Left renal cortex interstitium (tissue), 4 donors: ENCODE measurements at regions not wholly inside any gene's neighbourhood (a gene's known extent, or its start where the extent isn't known, plus 50 kb on each side); places are given as distances from the start of the nearest gene placed in this dataset.
"Not testable (repeated sequence)": the region's sequence is repeated elsewhere in the genome, so short reads cannot be mapped to it uniquely, and the experiment has no call there.

ENCODE experiments used
- DNase-seq, 4 donors: peaks; one replicate each; pipeline ENCODE4 v3.0.0-alpha.2; 2013; ENCODE audit warnings: low read depth in 4 of 4, low spot score in 2 of 4, missing footprints in 1 of 4

DNA sequence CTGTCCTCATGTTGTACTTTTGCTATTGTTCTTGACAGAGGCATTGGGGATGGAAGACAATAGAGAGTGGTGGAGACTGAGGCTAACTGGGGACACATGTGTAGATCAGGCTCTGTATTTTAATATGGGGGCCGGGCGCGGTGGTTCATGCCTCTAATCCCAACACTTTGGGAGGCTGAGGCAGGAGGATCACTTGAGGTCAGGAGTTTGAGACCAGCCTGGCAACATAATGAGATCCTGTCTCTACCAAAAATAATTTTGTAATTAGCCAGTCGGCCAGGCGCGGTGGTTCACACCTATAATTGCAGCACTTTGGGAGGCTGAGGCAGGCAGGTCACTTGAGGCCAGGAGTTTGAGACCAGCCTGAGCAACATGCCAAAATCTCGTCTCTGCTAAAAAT, 72.5 kb upstream of the FOXK1 start:
- DNase-seq: not testable (repeated sequence)

DNA sequence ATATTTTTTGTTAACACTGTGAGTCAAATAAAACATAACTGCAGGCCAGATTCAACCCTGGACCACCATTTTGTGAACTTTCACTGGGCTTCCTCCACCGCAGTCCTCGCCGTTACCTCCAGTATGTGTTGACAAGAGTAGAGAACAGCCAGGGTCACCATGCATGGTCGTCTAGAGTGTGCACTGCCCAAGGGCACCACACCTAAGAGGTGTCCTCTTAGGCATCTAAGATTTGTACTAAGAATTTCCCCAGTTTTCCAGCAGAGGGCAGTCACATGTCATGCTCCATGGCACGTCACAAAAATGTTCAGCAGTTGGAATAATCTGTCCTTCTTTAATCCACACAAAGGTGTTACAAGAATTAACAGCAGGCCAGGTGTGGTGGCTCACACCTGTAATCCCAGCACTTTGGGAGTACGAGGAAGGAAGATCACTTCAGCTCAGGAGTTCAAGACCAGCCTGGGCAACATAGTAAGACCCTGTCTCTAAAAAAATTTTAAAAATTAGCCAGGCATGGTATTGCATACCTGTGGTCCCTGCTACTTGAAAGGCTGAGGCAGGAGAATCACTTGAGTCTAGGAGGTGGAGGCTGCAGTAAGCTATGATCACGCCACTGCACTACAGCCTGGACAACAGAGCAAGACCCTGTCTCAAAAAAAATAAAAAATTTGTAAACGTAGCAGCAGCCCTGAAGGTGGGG, 71.2 kb upstream of the FOXK1 start:
- DNase-seq: no peak

DNA sequence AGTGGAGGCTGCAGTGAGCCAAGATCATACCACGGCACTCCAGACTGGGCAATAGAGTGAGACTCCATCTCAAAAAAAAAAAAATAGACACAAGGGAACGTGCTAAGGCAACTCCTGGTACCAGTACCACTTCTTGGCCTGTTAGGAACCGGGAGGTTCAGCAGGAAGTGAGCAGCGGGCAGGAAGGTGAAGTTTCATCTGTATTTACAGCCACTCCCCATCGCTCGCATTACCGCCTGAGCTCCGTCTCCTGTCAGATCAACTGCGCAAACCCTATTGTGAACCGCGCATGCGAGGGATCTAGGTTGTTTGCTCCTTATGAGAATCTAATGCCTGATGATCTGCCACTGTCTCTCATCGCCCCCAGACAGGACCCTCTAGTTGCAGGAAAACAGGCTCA, 69.9 kb upstream of the FOXK1 start:
- DNase-seq: no peak

DNA sequence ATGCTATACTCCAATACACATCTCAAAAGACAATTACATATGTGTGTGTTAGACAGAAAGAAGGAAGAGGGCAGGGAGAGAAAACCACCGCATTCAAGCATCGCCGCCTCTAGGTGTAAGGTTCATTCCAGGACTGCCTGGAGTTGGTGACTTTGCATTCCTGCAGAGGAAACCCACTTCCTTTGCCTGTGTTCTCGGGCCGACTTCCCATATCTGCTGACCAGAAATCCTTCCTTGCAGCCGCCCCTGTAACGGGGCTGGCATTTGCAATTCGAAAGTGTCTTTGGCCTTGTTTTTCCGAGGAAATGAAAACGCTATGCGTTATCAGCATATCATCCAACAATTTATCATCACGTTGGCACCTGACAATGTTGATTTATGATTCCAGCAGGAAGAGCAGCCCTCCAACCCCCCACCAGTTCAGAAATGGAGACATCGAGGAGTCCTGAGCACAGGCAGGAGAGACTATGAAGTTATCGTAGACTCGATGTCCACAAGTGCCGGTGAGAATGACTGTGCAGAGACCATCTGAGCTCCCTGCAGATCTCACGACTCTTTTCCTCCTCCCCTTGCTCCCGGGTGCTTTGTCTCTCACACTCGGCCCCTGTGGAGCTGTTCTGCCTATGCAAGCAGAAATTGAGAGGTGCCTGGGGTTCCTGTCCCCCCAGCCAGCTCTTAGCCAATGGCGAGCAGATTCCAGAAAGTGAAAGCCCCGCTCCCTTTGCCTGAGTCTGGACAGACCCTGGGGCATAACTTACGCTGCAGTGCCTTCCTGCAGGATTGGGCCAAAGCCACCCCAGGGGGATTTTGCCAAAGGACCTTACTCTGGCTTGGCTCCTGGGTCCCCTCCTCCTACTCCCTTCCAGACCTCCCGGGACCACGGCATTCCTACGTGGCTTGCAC, 68.9 kb upstream of the FOXK1 start:
- DNase-seq: no peak

DNA sequence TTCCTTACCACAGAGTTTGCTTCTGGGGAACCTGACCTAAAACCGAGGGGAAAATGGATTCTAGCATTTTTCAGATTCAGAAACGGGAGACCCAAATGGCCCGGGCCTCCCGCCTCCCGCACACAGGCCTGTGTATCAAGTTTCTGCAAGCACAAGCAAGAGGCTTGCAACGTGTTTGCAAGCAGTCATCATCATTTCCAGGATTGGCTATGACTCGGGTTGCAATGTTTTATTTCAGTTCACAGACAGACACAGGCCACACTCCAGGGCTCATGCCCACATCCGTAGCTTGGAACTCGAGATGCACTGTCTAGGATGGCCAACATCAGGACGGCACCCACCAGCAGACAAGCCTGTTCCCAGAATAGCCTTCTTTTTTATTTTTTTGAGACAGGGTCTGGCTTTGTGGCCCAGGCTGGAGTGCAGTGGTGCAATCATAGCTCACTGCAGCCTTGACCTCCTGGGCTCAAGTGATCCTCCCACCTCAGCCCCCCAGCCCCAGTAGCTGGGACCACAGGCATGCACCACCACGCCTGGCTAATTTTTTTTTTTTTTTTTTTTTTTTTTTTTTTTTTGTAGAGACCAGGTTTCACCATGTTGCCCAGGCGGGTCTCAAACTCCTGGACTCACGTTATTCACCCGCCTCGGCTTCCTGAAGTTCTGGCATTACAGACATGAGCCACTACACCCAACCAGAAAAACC, 68.1 kb upstream of the FOXK1 start:
- no peak for DNase-seq

GRCh38 chr7:4616116-4616515, 66.0 kb upstream of the FOXK1 start:
- DNase-seq: no peak

DNA sequence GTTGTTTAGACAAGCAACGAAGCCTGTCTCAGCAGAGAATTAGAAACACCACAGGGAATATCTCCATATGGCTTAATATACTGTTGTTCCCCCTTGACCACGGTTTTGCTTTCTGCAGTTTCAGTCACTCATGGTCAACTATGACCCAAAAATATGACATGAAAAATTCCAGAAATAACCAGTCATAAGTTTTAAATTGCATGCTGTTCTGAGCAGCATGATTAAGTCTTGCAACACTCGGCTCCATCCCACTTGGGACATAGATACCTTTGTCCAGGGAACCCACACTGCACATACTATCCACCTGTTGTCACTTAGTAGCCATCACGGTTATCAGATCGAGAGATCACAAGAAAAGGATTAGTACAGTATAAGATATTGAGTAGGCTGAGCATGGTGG, 60.7 kb upstream of the FOXK1 start:
- no peak for DNase-seq

DNA sequence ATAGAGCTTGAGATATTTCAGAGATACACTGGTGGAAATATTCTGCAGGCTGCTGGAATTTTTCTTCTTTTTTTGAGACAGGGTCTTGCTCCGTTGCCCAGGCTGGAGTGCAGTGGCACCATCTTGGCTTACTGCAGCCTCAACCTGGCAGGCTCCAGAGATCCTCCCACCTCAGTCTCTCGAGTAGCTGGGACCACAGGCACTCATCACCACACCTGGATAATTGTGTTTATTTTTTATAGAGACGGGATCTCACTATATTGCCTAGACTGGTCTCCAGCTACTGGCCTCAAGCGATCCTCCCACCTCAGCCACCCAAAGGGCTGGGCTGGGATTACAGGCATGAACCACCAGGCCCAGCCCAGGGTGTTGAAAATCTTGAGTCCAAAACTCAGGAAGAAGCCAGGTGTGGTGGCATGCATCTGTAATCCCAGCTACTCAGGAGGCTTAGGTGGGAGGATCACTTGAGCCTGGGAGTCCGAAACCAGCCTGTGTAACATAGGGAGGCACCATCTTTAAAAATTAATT, 55.7 kb upstream of the FOXK1 start:
- no peak for DNase-seq

GRCh38 chr7:4629287-4629895, 52.7 kb upstream of the FOXK1 start:
- no peak for DNase-seq

DNA sequence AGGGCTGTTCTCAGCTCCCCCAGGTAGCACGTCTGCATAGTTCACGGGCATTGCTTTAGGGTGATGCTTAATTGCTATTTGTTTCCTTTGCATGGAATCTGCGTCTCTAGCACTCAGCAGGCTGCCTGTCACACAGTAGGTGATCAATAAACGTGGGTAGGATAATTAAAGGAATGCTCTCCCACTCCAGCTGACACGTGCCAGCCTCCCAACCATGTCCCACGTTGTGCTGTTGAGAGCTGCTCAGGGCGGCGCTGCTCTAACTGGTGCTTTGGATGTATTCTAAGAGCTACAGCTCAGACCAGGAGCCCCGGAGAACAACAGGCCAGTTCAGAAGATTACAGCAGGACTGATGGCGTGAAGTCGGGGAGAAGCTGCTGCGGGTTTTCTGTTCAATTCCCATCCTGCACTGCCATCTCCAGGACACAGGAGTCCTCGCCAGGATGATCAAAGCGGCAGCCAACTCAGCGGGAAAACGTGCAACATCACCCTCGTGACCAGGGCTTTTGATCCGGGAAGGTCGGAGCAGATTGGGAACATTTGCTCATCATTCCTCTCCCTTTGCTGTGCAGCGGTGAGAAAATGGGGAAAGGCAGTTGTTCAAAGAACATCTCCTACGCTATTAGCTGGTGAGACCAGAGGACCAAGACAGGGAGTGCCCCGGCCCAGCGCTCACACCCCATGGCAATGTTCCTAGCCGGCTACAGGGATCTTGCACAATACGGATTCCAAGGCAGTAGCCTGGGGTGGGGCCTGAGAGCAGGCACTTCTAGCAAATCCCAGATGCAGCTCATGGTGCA, 50.5 kb upstream of the FOXK1 start:
- DNase-seq: peak in 1 of 4 donors; percentile 60
